Keratinocyte (primary cell): ENCODE measurements at regions not wholly inside any gene's neighbourhood (a gene's known extent, or its start where the extent isn't known, plus 50 kb on each side); places are given as distances from the start of the nearest gene placed in this dataset.

Experiments
- DNase-seq: peaks from one replicate; pipeline ENCODE4 v3.0.0-alpha.2; 2011; ENCODE audit warnings: low read depth, missing footprints, low spot score
- FAIRE-seq: peaks from 2 replicates; lab custom pipeline; 2011; peaks lifted over from hg19 to GRCh38; lab: Jason Lieb, UNC
- H2AFZ ChIP-seq: 2 replicates; pipeline ENCODE4 v1.6.0; 2012; ENCODE audit warnings: low read length, control low read depth, inconsistent platforms; ENCODE audit not compliant: control insufficient read depth
- H3K27ac ChIP-seq: 2 replicates; pipeline ENCODE4 v1.5.1; 2011; ENCODE audit warnings: low read length; ENCODE audit not compliant: control insufficient read depth, insufficient read depth
- H3K27me3 ChIP-seq: 3 replicates; pipeline ENCODE4 v1.6.0; 2011; ENCODE audit warnings: low read length; ENCODE audit not compliant: control insufficient read depth, insufficient read depth; ENCODE audit errors: extremely low read depth
- H3K36me3 ChIP-seq, 2 experiments: 2 replicates in 1 of 2; 3 replicates in 1 of 2; pipeline ENCODE4 v1.5.1; 2011; ENCODE audit warnings: low read length in 2 of 2, mild to moderate bottlenecking in 1 of 2; ENCODE audit not compliant: control insufficient read depth in 2 of 2, insufficient read depth in 2 of 2; ENCODE audit errors: extremely low read depth in 1 of 2
- H3K4me1 ChIP-seq: 3 replicates; pipeline ENCODE4 v1.5.1; 2011; ENCODE audit warnings: low read length; ENCODE audit not compliant: control insufficient read depth, insufficient read depth; ENCODE audit errors: extremely low read depth
- H3K4me2 ChIP-seq: 3 replicates; pipeline ENCODE4 v1.6.0; 2011; ENCODE audit warnings: low read depth, low read length; ENCODE audit not compliant: control insufficient read depth, insufficient read depth; ENCODE audit errors: extremely low read depth
- H3K4me3 ChIP-seq, 3 experiments: fragments of 200-600 bp in 1 of 3; sonication (generic) in 1 of 3; 2 replicates in 2 of 3; 3 replicates in 1 of 3; pipeline ENCODE4 v1.5.1; 2011 to 2016; ENCODE audit warnings: low read length in 3 of 3, mild to moderate bottlenecking in 3 of 3, control low read depth in 2 of 3, inconsistent platforms in 1 of 3, low read depth in 1 of 3, mixed read lengths in 1 of 3, mixed run types in 1 of 3, moderate library complexity in 1 of 3; ENCODE audit not compliant: control insufficient read depth in 2 of 3, insufficient read depth in 2 of 3; ENCODE audit errors: extremely low read depth in 1 of 3
- H3K79me2 ChIP-seq: 2 replicates; pipeline ENCODE4 v1.6.0; 2012; ENCODE audit warnings: low read length; ENCODE audit not compliant: control insufficient read depth, insufficient read depth
- H3K9ac ChIP-seq: 3 replicates; pipeline ENCODE4 v1.6.0; 2011; ENCODE audit warnings: low read length; ENCODE audit not compliant: control insufficient read depth, insufficient read depth; ENCODE audit errors: extremely low read depth
- H3K9me1 ChIP-seq: 3 replicates; pipeline ENCODE4 v1.6.0; 2011; ENCODE audit warnings: low read length; ENCODE audit not compliant: control insufficient read depth, insufficient read depth; ENCODE audit errors: extremely low read depth
- H3K9me3 ChIP-seq: 2 replicates; pipeline ENCODE4 v1.5.1; 2012; ENCODE audit warnings: low read depth, low read length; ENCODE audit not compliant: control insufficient read depth
- H4K20me1 ChIP-seq: 3 replicates; pipeline ENCODE4 v1.6.0; 2011; ENCODE audit warnings: low read length; ENCODE audit not compliant: control insufficient read depth, insufficient read depth; ENCODE audit errors: extremely low read depth
- CTCF ChIP-seq, 3 experiments: IDR thresholded peaks in 1 of 3; conservative IDR thresholded peaks in 1 of 3; optimal IDR thresholded peaks in 1 of 3; 2 replicates in 2 of 3; 3 replicates in 1 of 3; pipeline versions ENCODE3 to v1.5.1; 2011; ENCODE audit warnings: low read length in 3 of 3, mild to moderate bottlenecking in 3 of 3, moderate library complexity in 2 of 3, control low read depth in 1 of 3, inconsistent platforms in 1 of 3; ENCODE audit not compliant: insufficient read depth in 2 of 3; ENCODE audit errors: extremely low read depth in 1 of 3
- EZH2 ChIP-seq: IDR thresholded peaks from one replicate; pipeline ENCODE4 v1.6.1; 2012; ENCODE audit warnings: inconsistent platforms, mild to moderate bottlenecking, low read length, moderate library complexity
- dilution Hi-C: fragments of 300-500 bp; cut with MboI; formaldehyde crosslinking; loops from one replicate; pipeline ENCODE4 v1.7.0; 2020; ENCODE audit warnings: low sequenced_read_pairs; ENCODE audit not compliant: extremely low pct_ligation_motif_present

- no peaks in the 10 kb centered on the region for H3K27me3 ChIP-seq
- H3K79me2 ChIP-seq: no peaks in the 10 kb centered on the region
- no peaks in the 10 kb centered on the region for H4K20me1 ChIP-seq
- no peak overlapping the region for H3K27ac ChIP-seq
- H3K9me1 ChIP-seq: no peaks in the 10 kb centered on the region
- no peaks in the 10 kb centered on the region for H3K9me3 ChIP-seq
- H3K4me2 ChIP-seq: no peak overlapping the region
- H3K4me3 ChIP-seq: no peak overlapping the region
- no peak overlapping the region for H3K9ac ChIP-seq
- DNase-seq (no peak), FAIRE-seq (no peak)
- H3K36me3 ChIP-seq: no peaks in the 10 kb centered on the region
- TF ChIP-seq CTCF (optimal IDR thresholded peaks at IDR 0.05 in 1 of 3, IDR thresholded peaks at IDR 0.05 in 1 of 3, conservative IDR thresholded peaks at IDR 0.05 in 1 of 3; ENCODE audit: extremely low read depth in 1 of 3, insufficient read depth in 2 of 3, low read length in 3 of 3) (no peak), EZH2 (no peak)
- H2AFZ ChIP-seq: no peak overlapping the region
- no peaks in the 10 kb centered on the region for H3K4me1 ChIP-seq
- dilution Hi-C loops: no loop called here
Observed at GRCh38 chr20:24373372-24373771, 96.1 kb upstream of the SYNDIG1 start.

- Histone ChIP-seq H3K4me3 (no peak overlapping the region), H3K79me2 (no peaks in the 10 kb centered on the region), H3K4me2 (no peak overlapping the region), H4K20me1 (no peaks in the 10 kb centered on the region), H3K36me3 (no peaks in the 10 kb centered on the region), H3K9me1 (no peaks in the 10 kb centered on the region), H3K9ac (no peak overlapping the region), H3K27ac (no peak overlapping the region), H2AFZ (no peak overlapping the region), H3K4me1 (no peaks in the 10 kb centered on the region), H3K27me3 (no peaks in the 10 kb centered on the region), H3K9me3 (no peaks in the 10 kb centered on the region)
- dilution Hi-C loops: no loop called here
- DNase-seq (no peak), FAIRE-seq (no peak)
- TF ChIP-seq CTCF (optimal IDR thresholded peaks at IDR 0.05 in 1 of 3, IDR thresholded peaks at IDR 0.05 in 1 of 3, conservative IDR thresholded peaks at IDR 0.05 in 1 of 3; ENCODE audit: extremely low read depth in 1 of 3, insufficient read depth in 2 of 3, low read length in 3 of 3) (no peak), EZH2 (no peak)
Observed at GRCh38 chr20:24370911-24371695, 98.3 kb upstream of the SYNDIG1 start.
